Loucy (cell line): ENCODE measurements at regions not wholly inside any gene's neighbourhood (a gene's known extent, or its start where the extent isn't known, plus 50 kb on each side); places are given as distances from the start of the nearest gene placed in this dataset.
"Not testable (repeated sequence)": the region's sequence is repeated elsewhere in the genome, so short reads cannot be mapped to it uniquely, and the experiment has no call there.

Source experiments
- H2AFZ ChIP-seq: fragments of 200-600 bp; sonication (generic); 2 replicates; pipeline ENCODE4 v1.6.0; 2016; ENCODE audit warnings: antibody characterized with exemption, mild to moderate bottlenecking, low read length, moderate library complexity
- H3F3A ChIP-seq: fragments of 200-600 bp; 2 replicates; pipeline ENCODE4 v1.6.0; 2016; ENCODE audit warnings: antibody characterized with exemption, low read depth, mild to moderate bottlenecking
- H3K27me3 ChIP-seq: fragments of 200-600 bp; sonication (generic); 2 replicates; pipeline ENCODE4 v1.6.1; 2014; ENCODE audit warnings: low read length, mild to moderate bottlenecking; ENCODE audit not compliant: insufficient read depth, poor library complexity, severe bottlenecking
- H3K36me3 ChIP-seq: fragments of 200-600 bp; sonication (generic); 2 replicates; pipeline ENCODE4 v1.6.1; 2016; ENCODE audit warnings: low read length; ENCODE audit not compliant: insufficient read depth
- H3K4me1 ChIP-seq: fragments of 200-600 bp; sonication (generic); 2 replicates; pipeline ENCODE4 v1.5.1; 2014; ENCODE audit warnings: low read length, mild to moderate bottlenecking; ENCODE audit not compliant: insufficient read depth, poor library complexity, severe bottlenecking
- H3K4me2 ChIP-seq: fragments of 200-600 bp; sonication (generic); 2 replicates; pipeline ENCODE4 v1.6.0; 2014; ENCODE audit warnings: antibody characterized with exemption, low read length, low read depth, mild to moderate bottlenecking; ENCODE audit not compliant: poor library complexity, severe bottlenecking
- H3K4me3 ChIP-seq: fragments of 200-600 bp; sonication (generic); 2 replicates; pipeline ENCODE4 v1.5.1; 2014; ENCODE audit warnings: low read length, mild to moderate bottlenecking, mixed read lengths; ENCODE audit not compliant: poor library complexity, severe bottlenecking
- H3K79me2 ChIP-seq: fragments of 200-600 bp; sonication (generic); 2 replicates; pipeline ENCODE4 v1.6.1; 2014; ENCODE audit warnings: low read length; ENCODE audit not compliant: insufficient read depth
- H3K9ac ChIP-seq: fragments of 200-600 bp; sonication (generic); 2 replicates; pipeline ENCODE4 v1.6.0; 2014; ENCODE audit warnings: mild to moderate bottlenecking, low read depth, low read length, moderate library complexity; ENCODE audit not compliant: poor library complexity, severe bottlenecking
- H3K9me2 ChIP-seq: fragments of 200-600 bp; sonication (generic); replicated peaks from 2 replicates; pipeline ENCODE4 v1.6.1; 2016; ENCODE audit warnings: low read depth, low read length, mixed read lengths
- H3K9me3 ChIP-seq: fragments of 200-600 bp; sonication (generic); 2 replicates; pipeline ENCODE4 v1.6.1; 2014; ENCODE audit warnings: mild to moderate bottlenecking, antibody characterized with exemption, low read length, low read depth; ENCODE audit not compliant: insufficient read depth
- H4K20me1 ChIP-seq: fragments of 200-600 bp; sonication (generic); 2 replicates; pipeline ENCODE4 v1.6.0; 2014; ENCODE audit warnings: antibody characterized with exemption, low read length, mild to moderate bottlenecking; ENCODE audit not compliant: insufficient read depth, poor library complexity, severe bottlenecking

DNA sequence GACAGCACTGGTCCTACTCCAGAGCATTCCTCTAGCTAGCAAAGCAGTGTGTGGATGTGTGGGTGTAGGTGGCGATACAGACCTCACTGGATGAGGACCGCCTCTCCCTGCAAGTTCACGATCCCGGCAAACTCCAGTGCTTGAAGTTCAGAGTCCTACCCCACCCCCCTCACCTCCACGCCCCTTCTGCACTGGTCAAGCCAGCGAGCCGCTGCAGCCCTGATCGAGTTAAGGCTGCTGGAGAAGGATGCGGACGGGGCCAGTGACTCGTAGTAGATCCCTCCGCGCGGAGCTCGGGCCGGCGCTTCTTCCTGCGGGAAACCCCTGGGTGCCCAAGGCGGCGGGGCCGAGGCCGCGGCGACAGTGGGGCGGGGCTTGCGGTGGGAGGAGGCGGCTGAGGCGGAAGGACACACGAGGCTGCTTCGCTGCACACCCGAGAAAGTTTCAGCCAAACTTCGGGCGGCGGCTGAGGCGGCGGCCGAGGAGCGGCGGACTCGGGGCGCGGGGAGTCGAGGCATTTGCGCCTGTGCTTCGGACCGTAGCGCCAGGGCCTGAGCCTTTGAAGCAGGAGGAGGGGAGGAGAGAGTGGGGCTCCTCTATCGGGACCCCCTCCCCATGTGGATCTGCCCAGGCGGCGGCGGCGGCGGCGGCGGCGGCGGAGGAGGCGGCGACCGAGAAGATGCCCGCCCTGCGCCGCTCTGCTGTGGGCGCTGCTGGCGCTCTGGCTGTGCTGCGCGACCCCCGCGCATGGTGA is 84.5 kb upstream of the NBPF19 start:
- H3K27me3 ChIP-seq, H3F3A ChIP-seq, H3K79me2 ChIP-seq, H4K20me1 ChIP-seq, H3K9me2 ChIP-seq, H3K4me2 ChIP-seq, H3K36me3 ChIP-seq, H3K9me3 ChIP-seq, H3K4me1 ChIP-seq: not testable (repeated sequence)
- Histone ChIP-seq H2AFZ (peak overlapping the region; percentile 72), H3K4me3 (peak overlapping the region; percentile 64), H3K9ac (peak overlapping the region; percentile 52)

DNA sequence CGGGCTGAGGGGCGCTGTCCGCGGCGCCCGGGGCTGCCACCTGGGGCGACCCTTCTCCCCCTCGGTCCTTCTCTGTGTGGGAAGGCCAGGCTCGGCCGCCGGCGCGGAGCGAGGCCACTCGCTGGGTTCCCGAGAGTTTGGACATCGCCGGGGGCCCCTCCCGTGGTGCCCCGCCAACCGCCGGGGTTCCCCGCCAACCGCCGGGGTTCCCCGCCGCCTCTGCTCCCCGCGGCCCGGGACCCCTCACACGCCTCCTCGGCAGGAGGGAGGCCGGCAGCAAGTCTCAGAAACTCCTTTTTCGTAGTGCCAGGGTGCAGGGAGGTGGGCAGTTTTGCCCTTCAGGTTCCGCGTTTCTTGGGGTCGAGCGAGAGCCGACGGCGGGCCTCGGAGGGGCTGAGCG is 83.9 kb upstream of the NBPF19 start:
- H3K79me2 ChIP-seq, H3K4me1 ChIP-seq, H3F3A ChIP-seq, H3K4me2 ChIP-seq, H3K9me2 ChIP-seq, H3K36me3 ChIP-seq, H3K9me3 ChIP-seq, H4K20me1 ChIP-seq, H3K27me3 ChIP-seq, H2AFZ ChIP-seq: not testable (repeated sequence)
- H3K4me3 ChIP-seq, result peak overlapping the region; percentile 64
- peak overlapping the region; percentile 52 for H3K9ac ChIP-seq

DNA sequence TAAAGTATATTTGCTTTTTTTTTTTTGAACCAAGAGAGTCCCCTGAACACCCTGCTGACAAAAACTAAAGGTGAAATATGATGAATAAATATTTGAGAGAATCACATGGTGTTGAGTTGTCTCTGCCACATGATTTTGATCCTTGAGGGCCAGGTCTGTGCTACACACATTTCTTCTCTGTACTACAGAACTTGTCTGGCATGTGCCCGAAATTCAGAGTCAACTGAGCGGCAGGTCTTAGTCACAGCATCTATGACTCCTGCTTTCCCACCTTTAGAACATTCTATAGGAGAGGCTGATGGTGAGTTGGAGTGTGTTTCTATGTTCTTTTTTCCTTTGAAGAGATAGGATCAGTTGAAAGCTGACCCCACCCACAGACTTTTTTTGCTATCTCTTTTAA is 79.0 kb upstream of the NBPF19 start:
- not testable (repeated sequence) for H3F3A ChIP-seq, H3K9ac ChIP-seq, H4K20me1 ChIP-seq

DNA sequence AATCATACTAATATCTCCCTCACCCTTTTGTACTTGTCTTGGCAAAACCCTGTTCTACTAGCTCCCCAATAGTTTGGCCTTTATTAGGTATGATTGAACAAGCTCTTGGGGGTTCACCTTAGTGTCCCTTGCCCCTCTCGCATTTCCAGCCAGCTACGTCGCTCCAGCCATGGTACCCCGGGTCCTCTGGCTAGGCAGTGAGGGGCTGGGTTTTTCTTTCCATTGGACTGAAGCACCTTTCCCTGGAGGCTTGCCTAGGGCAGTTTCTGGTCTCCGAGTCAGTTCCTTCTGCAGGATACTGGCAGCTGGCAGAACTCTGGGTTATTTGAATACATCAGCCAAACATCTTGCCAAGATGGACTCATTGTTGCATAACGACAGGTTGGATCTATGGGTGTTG is 76.3 kb upstream of the NBPF19 start:
- not testable (repeated sequence) for H3K9ac ChIP-seq, H3F3A ChIP-seq, H3K4me3 ChIP-seq, H2AFZ ChIP-seq, H3K27me3 ChIP-seq, H3K4me1 ChIP-seq, H3K9me2 ChIP-seq, H3K36me3 ChIP-seq, H4K20me1 ChIP-seq, H3K9me3 ChIP-seq
- H3K4me2 ChIP-seq, result peak overlapping the region; percentile 24
- H3K79me2 ChIP-seq, result peaks cover 17% of the 10 kb centered on the region; the same call in 1 of the 2 replicates

More for the DNA sequence above, 79.0 kb upstream of the NBPF19 start:
- not testable (repeated sequence) for H3K4me2 ChIP-seq, H2AFZ ChIP-seq, H3K4me1 ChIP-seq, H3K9me3 ChIP-seq, H3K9me2 ChIP-seq, H3K4me3 ChIP-seq, H3K36me3 ChIP-seq, H3K27me3 ChIP-seq
- H3K79me2 ChIP-seq, result peaks cover 21% of the 10 kb centered on the region

- not testable (repeated sequence) for H3F3A ChIP-seq, H4K20me1 ChIP-seq, H3K9ac ChIP-seq, H3K27me3 ChIP-seq, H3K4me2 ChIP-seq, H3K79me2 ChIP-seq, H3K4me3 ChIP-seq, H2AFZ ChIP-seq, H3K9me2 ChIP-seq, H3K36me3 ChIP-seq, H3K4me1 ChIP-seq, H3K9me3 ChIP-seq
These were observed 66.4 kb upstream of the NBPF19 start for GRCh38 chr1:149408404-149408803.

- H2AFZ ChIP-seq, H3F3A ChIP-seq, H3K9me3 ChIP-seq, H3K27me3 ChIP-seq, H3K79me2 ChIP-seq, H3K9me2 ChIP-seq, H3K4me2 ChIP-seq, H4K20me1 ChIP-seq, H3K9ac ChIP-seq, H3K36me3 ChIP-seq, H3K4me1 ChIP-seq, H3K4me3 ChIP-seq: not testable (repeated sequence)
These were observed 59.5 kb upstream of the NBPF19 start for GRCh38 chr1:149415373-149415772.

DNA sequence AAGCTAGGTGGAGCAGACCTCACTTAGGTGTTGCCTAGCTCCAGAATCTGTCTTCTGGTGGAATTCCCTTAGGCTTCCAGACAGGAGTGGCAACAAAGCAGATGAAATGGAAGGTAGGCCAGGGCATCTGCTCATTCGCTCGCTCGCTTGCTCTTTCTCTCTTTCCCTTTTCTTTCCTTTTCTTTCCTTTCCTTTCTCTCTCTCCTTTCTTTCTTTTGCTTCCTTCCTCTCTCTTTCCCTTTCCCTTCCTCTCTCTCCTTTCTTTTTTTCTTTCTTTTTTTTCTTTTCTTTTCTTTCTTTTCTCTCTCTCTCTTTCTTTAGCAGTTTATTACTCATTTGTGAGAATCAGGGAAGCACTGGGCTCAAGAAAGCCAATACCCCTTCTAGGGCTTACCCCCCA is 56.1 kb upstream of the NBPF19 start:
- not testable (repeated sequence) for H3K79me2 ChIP-seq, H3K27me3 ChIP-seq, H4K20me1 ChIP-seq, H3K4me2 ChIP-seq, H3K9me2 ChIP-seq, H2AFZ ChIP-seq, H3F3A ChIP-seq, H3K4me3 ChIP-seq, H3K9me3 ChIP-seq, H3K9ac ChIP-seq, H3K36me3 ChIP-seq, H3K4me1 ChIP-seq
